Testis (tissue), 2 donors: ENCODE measurements at regions not wholly inside any gene's neighbourhood (a gene's known extent, or its start where the extent isn't known, plus 50 kb on each side); places are given as distances from the start of the nearest gene placed in this dataset.

ENCODE experiments used
- DNase-seq: peaks from one replicate; pipeline ENCODE4 v3.0.0-alpha.2; 2019
- H3K27ac ChIP-seq, 2 donors: fragments of 200-600 bp; sonication (generic); one replicate each; pipeline ENCODE4 v1.5.1; 2019
- H3K27me3 ChIP-seq: fragments of 200-600 bp; sonication (generic); one replicate; pipeline ENCODE4 v1.5.1; 2019
- H3K36me3 ChIP-seq: fragments of 200-600 bp; sonication (generic); one replicate; pipeline ENCODE4 v1.5.1; 2017; ENCODE audit warnings: low read depth; ENCODE audit errors: missing control alignments
- H3K4me1 ChIP-seq: fragments of 200-600 bp; sonication (generic); one replicate; pipeline ENCODE4 v1.5.1; 2019
- H3K4me3 ChIP-seq, 2 donors: fragments of 200-600 bp; sonication (generic); one replicate each; pipeline ENCODE4 v1.5.1; 2017 to 2019
- H3K9me3 ChIP-seq: fragments of 200-600 bp; sonication (generic); one replicate; pipeline ENCODE4 v1.5.1; 2017
- POLR2A ChIP-seq: fragments of 450-650 bp; IDR thresholded peaks from one replicate; pipeline ENCODE4 v1.6.1; 2017; ENCODE audit warnings: antibody characterized with exemption, mild to moderate bottlenecking, moderate library complexity
- WGBS, 2 donors: methylation state at CpG; one replicate each; pipeline ENCODE4 v1.1.5; 2018; 5-methylcytosine and 5-hydroxymethylcytosine counted together
- intact Hi-C: fragments of 100-400 bp; cut with DNase I; formaldehyde crosslinking; loops from one replicate; pipeline ENCODE4 v1.15.1; 2023; ENCODE audit warnings: low total_unique reads
- TF ChIP-seq, protein P1 (sequence below), 3 experiments: fragments of 450-650 bp in 2 of 3; fragments of 200-600 bp in 1 of 3; sonication (generic) in 1 of 3; IDR thresholded peaks; one replicate each; pipeline ENCODE4 v1.5.1; 2016 to 2019; ENCODE audit warnings: antibody characterized with exemption in 3 of 3, mild to moderate bottlenecking in 2 of 3, moderate library complexity in 1 of 3

DNA sequence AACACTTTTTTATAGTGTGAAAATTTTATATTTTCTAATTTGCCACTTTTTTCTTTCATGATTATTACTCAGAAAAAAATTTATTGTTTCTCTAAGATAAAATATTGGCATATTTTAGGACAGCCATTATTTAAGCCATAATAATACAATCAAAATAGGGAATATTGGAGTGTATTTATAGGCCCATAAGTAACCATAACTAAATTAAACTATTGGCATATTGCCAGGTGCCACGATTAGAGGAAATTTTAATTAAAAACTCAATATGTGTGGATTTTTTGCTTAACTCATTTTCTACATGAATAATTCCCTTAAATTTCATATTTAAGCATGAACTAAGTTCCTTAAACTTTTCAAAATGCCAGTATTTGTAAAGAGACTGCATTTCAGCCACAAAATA is 587.8 kb downstream of the IPMK start:
- Histone ChIP-seq H3K27me3 (no peaks in the 10 kb centered on the region), H3K9me3 (no peaks in the 10 kb centered on the region), H3K4me3 (no peak overlapping the region), H3K4me1 (no peaks in the 10 kb centered on the region), H3K27ac (no peak overlapping the region), H3K36me3 (no peaks in the 10 kb centered on the region)
- TF ChIP-seq, protein P1, sequence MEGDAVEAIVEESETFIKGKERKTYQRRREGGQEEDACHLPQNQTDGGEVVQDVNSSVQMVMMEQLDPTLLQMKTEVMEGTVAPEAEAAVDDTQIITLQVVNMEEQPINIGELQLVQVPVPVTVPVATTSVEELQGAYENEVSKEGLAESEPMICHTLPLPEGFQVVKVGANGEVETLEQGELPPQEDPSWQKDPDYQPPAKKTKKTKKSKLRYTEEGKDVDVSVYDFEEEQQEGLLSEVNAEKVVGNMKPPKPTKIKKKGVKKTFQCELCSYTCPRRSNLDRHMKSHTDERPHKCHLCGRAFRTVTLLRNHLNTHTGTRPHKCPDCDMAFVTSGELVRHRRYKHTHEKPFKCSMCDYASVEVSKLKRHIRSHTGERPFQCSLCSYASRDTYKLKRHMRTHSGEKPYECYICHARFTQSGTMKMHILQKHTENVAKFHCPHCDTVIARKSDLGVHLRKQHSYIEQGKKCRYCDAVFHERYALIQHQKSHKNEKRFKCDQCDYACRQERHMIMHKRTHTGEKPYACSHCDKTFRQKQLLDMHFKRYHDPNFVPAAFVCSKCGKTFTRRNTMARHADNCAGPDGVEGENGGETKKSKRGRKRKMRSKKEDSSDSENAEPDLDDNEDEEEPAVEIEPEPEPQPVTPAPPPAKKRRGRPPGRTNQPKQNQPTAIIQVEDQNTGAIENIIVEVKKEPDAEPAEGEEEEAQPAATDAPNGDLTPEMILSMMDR (IDR thresholded peaks at IDR 0.05) = no peak
- TF ChIP-seq POLR2A = no peak
- no peak for DNase-seq
- 71 to 84% methylated on average over 1 of the region's 1 CpG for WGBS, 2 donors
- intact Hi-C loops = no loop called here

DNA sequence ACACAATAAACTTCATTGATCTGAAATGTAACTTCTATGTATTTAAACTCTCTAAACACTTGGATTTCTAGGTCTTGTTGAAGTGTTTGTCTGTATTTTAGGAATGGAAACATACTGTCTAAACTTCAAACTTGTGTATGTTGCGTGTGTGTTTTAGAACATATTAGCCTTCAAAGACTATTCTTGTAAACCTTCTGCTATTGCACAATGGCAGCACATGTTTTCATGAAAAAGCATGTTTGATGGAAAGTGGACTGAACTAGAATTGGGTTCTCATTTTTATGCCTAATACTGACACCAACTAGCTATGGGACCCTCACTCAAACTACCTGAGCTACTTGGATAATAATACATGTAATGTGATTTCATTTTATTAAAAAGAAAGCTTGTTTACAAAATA is 592.6 kb downstream of the IPMK start:
- no peak for TF ChIP-seq POLR2A
- TF ChIP-seq, protein P1 (IDR thresholded peaks at IDR 0.05) = no peak
- Histone ChIP-seq H3K27me3 (no peaks in the 10 kb centered on the region), H3K36me3 (no peaks in the 10 kb centered on the region), H3K9me3 (no peaks in the 10 kb centered on the region), H3K27ac (no peak overlapping the region), H3K4me1 (no peaks in the 10 kb centered on the region), H3K4me3 (no peak overlapping the region)
- WGBS, 2 donors = 91 to 96% methylated on average over 1 of the region's 1 CpG
- intact Hi-C loops = no loop called here
- DNase-seq = no peak

DNA sequence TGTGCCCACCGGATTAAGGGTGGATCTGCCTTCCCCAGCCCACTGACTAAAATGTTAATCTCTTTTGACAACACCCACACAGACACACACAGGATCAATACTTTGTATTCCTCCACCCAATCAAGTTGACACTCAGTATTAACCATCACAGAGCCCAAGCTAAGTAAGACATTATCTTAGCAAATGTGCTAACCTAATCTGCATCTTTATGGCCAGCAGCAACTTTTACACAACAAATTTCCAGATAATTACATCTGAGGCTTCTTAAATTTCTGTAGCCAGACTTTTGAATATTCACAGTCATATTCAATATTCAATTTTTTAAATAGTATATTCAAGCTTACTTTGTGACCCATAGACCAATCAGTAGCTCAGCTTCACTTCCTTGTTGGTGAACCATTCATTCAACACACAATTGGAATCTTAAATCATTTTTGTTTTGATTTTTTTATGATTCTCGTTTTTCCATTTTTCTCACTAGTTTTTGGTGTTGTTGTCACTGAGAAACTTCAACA is 594.2 kb downstream of the IPMK start:
- TF ChIP-seq, protein P1 (IDR thresholded peaks at IDR 0.05) = no peak
- no peak for TF ChIP-seq POLR2A
- no peak overlapping the region for H3K4me3 ChIP-seq
- no peaks in the 10 kb centered on the region for H3K27me3 ChIP-seq
- WGBS, 2 donors = 73 to 77% methylated on average over 2 of the region's 2 CpGs
- no peak overlapping the region for H3K27ac ChIP-seq
- H3K9me3 ChIP-seq = no peaks in the 10 kb centered on the region
- H3K36me3 ChIP-seq = no peaks in the 10 kb centered on the region
- intact Hi-C loops = no loop called here
- no peaks in the 10 kb centered on the region for H3K4me1 ChIP-seq
- no peak for DNase-seq

DNA sequence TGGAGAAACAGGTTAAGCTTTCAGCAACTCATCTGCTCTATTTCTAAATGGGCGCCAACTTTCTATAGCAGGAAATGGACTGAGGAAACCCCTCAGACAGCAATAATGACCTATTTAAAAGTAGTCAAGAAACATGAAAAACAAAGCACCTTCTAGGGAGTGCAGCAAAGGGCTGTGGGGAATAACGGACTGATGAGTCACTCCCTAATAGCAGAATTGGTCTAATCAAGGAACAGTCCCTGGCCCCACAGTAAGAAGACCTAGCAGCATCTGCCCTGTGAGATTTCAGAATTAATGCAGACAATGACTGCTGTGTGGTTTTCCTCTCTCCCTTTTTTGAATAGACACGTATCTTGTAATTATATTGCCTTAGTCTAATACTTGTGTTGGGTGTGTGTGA is 602.9 kb downstream of the IPMK start:
- H3K27ac ChIP-seq = no peak overlapping the region
- DNase-seq = no peak
- H3K9me3 ChIP-seq = no peaks in the 10 kb centered on the region
- H3K4me3 ChIP-seq = no peak overlapping the region
- H3K4me1 ChIP-seq = no peaks in the 10 kb centered on the region
- no peak for TF ChIP-seq POLR2A
- TF ChIP-seq, protein P1 (IDR thresholded peaks at IDR 0.05) = no peak
- H3K27me3 ChIP-seq = no peaks in the 10 kb centered on the region
- 72 to 76% methylated on average over 3 of the region's 3 CpGs for WGBS, 2 donors
- H3K36me3 ChIP-seq = no peaks in the 10 kb centered on the region
- intact Hi-C loops = no loop called here

DNA sequence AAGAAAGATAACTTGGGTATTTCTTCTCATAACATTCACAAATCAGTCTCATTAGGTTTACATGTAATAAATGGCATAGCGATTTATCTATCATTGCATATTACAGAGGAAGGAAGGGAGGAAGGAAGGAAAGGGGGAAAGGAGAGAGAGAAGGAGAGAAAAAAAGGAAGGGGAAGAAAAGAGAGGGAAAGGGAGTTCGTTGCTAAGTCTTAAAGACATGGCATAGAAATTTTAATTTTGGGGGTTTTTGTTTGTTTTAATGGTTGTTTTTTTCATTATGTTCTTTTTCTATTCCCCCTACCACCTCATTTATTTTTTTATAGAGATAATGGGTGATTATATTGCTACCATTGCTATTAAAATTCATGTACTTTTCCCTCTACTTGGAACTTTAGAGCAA is 604.3 kb downstream of the IPMK start:
- 74 to 75% methylated on average over 2 of the region's 2 CpGs for WGBS, 2 donors
- DNase-seq = no peak
- Histone ChIP-seq H3K27ac (no peak overlapping the region), H3K36me3 (no peaks in the 10 kb centered on the region), H3K27me3 (no peaks in the 10 kb centered on the region), H3K9me3 (no peaks in the 10 kb centered on the region), H3K4me1 (no peaks in the 10 kb centered on the region), H3K4me3 (no peak overlapping the region)
- no peak for TF ChIP-seq POLR2A
- TF ChIP-seq, protein P1 (IDR thresholded peaks at IDR 0.05) = no peak
- intact Hi-C loops = no loop called here
